SU-DHL-6 (cell line): ENCODE measurements at regions not wholly inside any gene's neighbourhood (a gene's known extent, or its start where the extent isn't known, plus 50 kb on each side); places are given as distances from the start of the nearest gene placed in this dataset.

Experiments used
- H2AFZ ChIP-seq: fragments of 200-600 bp; sonication (generic); 2 replicates; pipeline ENCODE4 v1.6.1; 2014; ENCODE audit warnings: low read depth, mild to moderate bottlenecking, moderate library complexity, mixed read lengths, antibody characterized with exemption, low read length; ENCODE audit not compliant: severe bottlenecking
- H3F3A ChIP-seq: fragments of 200-600 bp; shearing (Covaris generic); 2 replicates; pipeline ENCODE4 v1.6.0; 2016; ENCODE audit warnings: antibody characterized with exemption, mild to moderate bottlenecking; ENCODE audit not compliant: insufficient read depth
- H3K27ac ChIP-seq: fragments of 200-600 bp; sonication (generic); 2 replicates; pipeline ENCODE4 v1.5.1; 2016; ENCODE audit warnings: low read depth, mild to moderate bottlenecking, low read length, moderate library complexity, mixed read lengths
- H3K27me3 ChIP-seq: fragments of 200-600 bp; sonication (generic), shearing (Covaris generic); 2 replicates; pipeline ENCODE4 v1.6.0; 2014; ENCODE audit warnings: mild to moderate bottlenecking, low read length
- H3K36me3 ChIP-seq: fragments of 200-600 bp; sonication (generic); 2 replicates; pipeline ENCODE4 v1.6.1; 2014; ENCODE audit warnings: mild to moderate bottlenecking, low read length, mixed read lengths
- H3K4me2 ChIP-seq: fragments of 300-600, 200-600 bp; shearing (Covaris generic), sonication (generic); 2 replicates; pipeline ENCODE4 v1.6.0; 2014; ENCODE audit warnings: low read length, low read depth, mild to moderate bottlenecking; ENCODE audit not compliant: poor library complexity, severe bottlenecking
- H3K4me3 ChIP-seq: fragments of 200-600 bp; sonication (generic); 2 replicates; pipeline ENCODE4 v1.5.1; 2014; ENCODE audit warnings: antibody characterized with exemption, low read length, mild to moderate bottlenecking, mixed read lengths; ENCODE audit not compliant: insufficient read depth, poor library complexity, severe bottlenecking
- H3K79me2 ChIP-seq: fragments of 200-600 bp; sonication (generic); 2 replicates; pipeline ENCODE4 v1.6.1; 2014; ENCODE audit warnings: mild to moderate bottlenecking, low read length, moderate library complexity; ENCODE audit not compliant: insufficient read depth
- H3K9ac ChIP-seq: fragments of 200-600 bp; sonication (generic); 2 replicates; pipeline ENCODE4 v1.7.0; 2014; ENCODE audit warnings: mild to moderate bottlenecking, low read length
- H3K9me2 ChIP-seq: fragments of 200-600 bp; sonication (generic); replicated peaks from 2 replicates; pipeline ENCODE4 v1.6.1; 2014; ENCODE audit warnings: low read length; ENCODE audit not compliant: insufficient read depth
- H3K9me3 ChIP-seq: fragments of 200-600 bp; sonication (generic); 2 replicates; pipeline ENCODE4 v1.6.1; 2014; ENCODE audit warnings: low read length, mixed read lengths; ENCODE audit not compliant: insufficient read depth
- H4K20me1 ChIP-seq: fragments of 200-600 bp; sonication (generic); 2 replicates; pipeline ENCODE4 v1.6.1; 2014; ENCODE audit warnings: low read depth, mild to moderate bottlenecking, antibody characterized with exemption, low read length, moderate library complexity, mixed read lengths
- CTCF ChIP-seq: fragments of 200-600 bp; sonication (generic); IDR thresholded peaks from one replicate; pipeline ENCODE4 v1.5.1; 2017; ENCODE audit warnings: antibody characterized with exemption, mild to moderate bottlenecking, low read length, moderate library complexity; ENCODE audit not compliant: insufficient read depth, poor library complexity, severe bottlenecking
- EZH2phosphoT487 ChIP-seq: fragments of 200-600 bp; sonication (generic), shearing (Covaris generic); conservative IDR thresholded peaks from 2 replicates; pipeline ENCODE4 v1.6.1; 2018; ENCODE audit warnings: mild to moderate bottlenecking, antibody characterized with exemption, low read length, moderate library complexity, mixed read lengths

DNA sequence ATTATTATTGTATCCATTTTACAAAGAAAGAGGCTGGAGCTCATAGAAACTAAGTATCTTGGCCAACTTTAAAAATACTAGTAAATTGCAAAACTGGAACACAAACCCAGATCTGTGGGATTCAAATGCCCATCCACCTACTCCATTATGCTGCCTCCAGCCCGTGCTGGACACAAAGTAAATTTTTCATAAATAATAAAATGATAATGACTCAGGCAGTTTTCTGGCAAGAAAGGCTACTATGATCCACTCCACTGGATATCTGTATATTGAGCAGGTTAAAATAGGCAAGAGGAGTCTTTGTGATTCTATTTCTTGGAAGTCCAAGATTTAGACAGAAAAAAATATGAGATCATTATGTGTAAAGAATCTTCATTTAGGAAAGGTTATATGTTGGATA lies 138.3 kb upstream of the DUSP10 start:
- Histone ChIP-seq H3K27ac (no peak overlapping the region), H2AFZ (no peak overlapping the region), H3K4me3 (no peak overlapping the region), H3F3A (no peaks in the 10 kb centered on the region), H3K9me3 (no peaks in the 10 kb centered on the region), H3K4me2 (no peak overlapping the region), H3K9ac (no peak overlapping the region), H3K9me2 (no peaks in the 10 kb centered on the region), H4K20me1 (no peaks in the 10 kb centered on the region), H3K79me2 (no peaks in the 10 kb centered on the region), H3K36me3 (no peaks in the 10 kb centered on the region), H3K27me3 (no peaks in the 10 kb centered on the region)
- TF ChIP-seq EZH2phosphoT487 (no peak), CTCF (no peak)

DNA sequence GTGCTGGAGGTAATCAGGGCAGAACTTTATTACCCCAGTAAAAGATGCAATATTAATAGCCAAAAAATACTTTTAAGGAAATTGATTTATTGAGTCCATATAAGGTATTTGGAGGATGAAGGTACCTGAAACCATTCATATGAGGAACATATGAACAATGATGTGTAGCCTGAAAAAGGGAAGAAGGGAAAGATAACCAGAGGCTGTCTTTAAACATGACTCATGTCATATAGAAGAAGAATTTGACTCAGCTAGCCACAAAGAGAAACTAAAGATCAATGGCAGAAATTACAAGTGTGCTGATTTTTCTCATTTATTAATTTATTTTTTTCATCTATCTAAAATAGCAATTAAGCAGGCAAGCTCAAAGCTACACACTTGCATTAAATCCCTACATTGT lies 136.2 kb upstream of the DUSP10 start:
- no peaks in the 10 kb centered on the region for H4K20me1 ChIP-seq
- no peaks in the 10 kb centered on the region for H3K36me3 ChIP-seq
- H3K9ac ChIP-seq, result no peak overlapping the region
- H3K4me3 ChIP-seq, result no peak overlapping the region
- no peaks in the 10 kb centered on the region for H3K79me2 ChIP-seq
- no peaks in the 10 kb centered on the region for H3K9me2 ChIP-seq
- no peaks in the 10 kb centered on the region for H3K27me3 ChIP-seq
- H2AFZ ChIP-seq, result no peak overlapping the region
- H3F3A ChIP-seq, result no peaks in the 10 kb centered on the region
- TF ChIP-seq EZH2phosphoT487 (no peak), CTCF (no peak)
- no peak overlapping the region for H3K4me2 ChIP-seq
- no peaks in the 10 kb centered on the region for H3K9me3 ChIP-seq
- no peak overlapping the region for H3K27ac ChIP-seq

DNA sequence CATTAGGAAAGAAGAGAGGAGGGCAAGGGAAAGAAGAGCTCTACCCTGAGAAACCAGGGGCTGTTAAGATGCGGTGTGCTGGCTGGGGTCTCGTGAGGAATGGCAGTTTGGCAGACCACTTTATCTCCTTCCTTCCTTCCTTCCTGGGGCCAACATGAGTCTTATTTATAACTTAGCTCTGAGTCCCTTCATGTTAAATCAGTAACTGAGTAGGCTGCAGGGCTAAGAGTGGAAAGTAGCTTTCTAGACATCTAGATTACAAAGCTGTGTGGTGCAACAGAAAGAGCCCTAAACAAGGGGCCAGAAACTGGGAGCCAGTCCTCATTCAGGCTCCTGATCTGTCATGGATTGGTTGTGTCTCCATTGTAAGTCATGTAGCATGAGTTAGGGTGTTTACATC lies 135.4 kb upstream of the DUSP10 start:
- H3K9me2 ChIP-seq, result no peaks in the 10 kb centered on the region
- H3K36me3 ChIP-seq, result no peaks in the 10 kb centered on the region
- no peak overlapping the region for H2AFZ ChIP-seq
- H4K20me1 ChIP-seq, result no peaks in the 10 kb centered on the region
- H3K9me3 ChIP-seq, result no peaks in the 10 kb centered on the region
- no peaks in the 10 kb centered on the region for H3K79me2 ChIP-seq
- no peaks in the 10 kb centered on the region for H3K27me3 ChIP-seq
- no peak overlapping the region for H3K4me2 ChIP-seq
- H3K4me3 ChIP-seq, result no peak overlapping the region
- TF ChIP-seq EZH2phosphoT487 (no peak), CTCF (no peak)
- H3K9ac ChIP-seq, result no peak overlapping the region
- no peaks in the 10 kb centered on the region for H3F3A ChIP-seq
- no peak overlapping the region for H3K27ac ChIP-seq

DNA sequence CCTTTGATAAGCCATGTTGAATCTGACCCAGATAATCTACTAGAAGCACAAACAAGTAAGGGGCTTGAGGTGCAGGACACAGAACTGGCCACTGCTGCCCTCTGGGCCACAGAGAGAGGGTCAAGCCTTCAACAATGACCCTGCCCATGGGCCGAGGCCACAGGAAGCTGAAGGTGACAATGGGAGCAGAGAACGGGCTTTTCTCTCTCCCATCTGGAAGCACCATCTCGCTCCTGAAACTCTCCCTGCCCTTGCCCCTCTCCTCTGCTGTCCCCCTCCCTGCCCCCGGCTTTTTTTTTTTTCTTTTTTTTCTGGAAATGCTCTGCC lies 133.1 kb upstream of the DUSP10 start:
- Histone ChIP-seq H3K9ac (no peak overlapping the region), H3K4me2 (no peak overlapping the region)

More for the DNA sequence above, 133.1 kb upstream of the DUSP10 start:
- Histone ChIP-seq H3K9me3 (no peaks in the 10 kb centered on the region), H2AFZ (no peak overlapping the region), H4K20me1 (no peaks in the 10 kb centered on the region), H3K27me3 (no peaks in the 10 kb centered on the region), H3K36me3 (no peaks in the 10 kb centered on the region), H3K4me3 (no peak overlapping the region), H3K9me2 (no peaks in the 10 kb centered on the region), H3K79me2 (no peaks in the 10 kb centered on the region), H3F3A (no peaks in the 10 kb centered on the region), H3K27ac (no peak overlapping the region)
- TF ChIP-seq EZH2phosphoT487 (no peak), CTCF (no peak)
